KBM-7 (cell line): ENCODE measurements at regions not wholly inside any gene's neighbourhood (a gene's known extent, or its start where the extent isn't known, plus 50 kb on each side); places are given as distances from the start of the nearest gene placed in this dataset.
"Not testable (repeated sequence)": the region's sequence is repeated elsewhere in the genome, so short reads cannot be mapped to it uniquely, and the experiment has no call there.

Source experiments
- DNase-seq: peaks from one replicate; pipeline ENCODE4 v3.0.0-alpha.2; 2015
- in situ Hi-C: fragments of 300-500 bp; cut with MboI; formaldehyde crosslinking; loops from 2 replicates; pipeline ENCODE4 v1.14.3; 2020; ENCODE audit warnings: low sequenced_read_pairs, low pct_unique_long_range_greater_than_20kb, mixed read lengths

GRCh38 chr6:80586242-80586641, 479.8 kb downstream of the BCKDHB start:
- in situ Hi-C loops = no loop called here
- no peak for DNase-seq

- DNase-seq = no peak
- in situ Hi-C loops = no loop called here
Observed at GRCh38 chr6:80579391-80580023, 473.0 kb downstream of the BCKDHB start.

- DNase-seq, in situ Hi-C loops: not testable (repeated sequence)
Observed at GRCh38 chr6:80573320-80573719, 466.8 kb downstream of the BCKDHB start.

GRCh38 chr6:80566361-80566760, 459.9 kb downstream of the BCKDHB start:
- DNase-seq = no peak
- in situ Hi-C loops = no loop called here

GRCh38 chr6:80553071-80553740, 446.7 kb downstream of the BCKDHB start:
- in situ Hi-C loops = no loop called here
- DNase-seq = no peak

GRCh38 chr6:80550748-80551147, 444.3 kb downstream of the BCKDHB start:
- no peak for DNase-seq
- in situ Hi-C loops = no loop called here

- in situ Hi-C loops = no loop called here
- DNase-seq = no peak
Observed at GRCh38 chr6:80550281-80550680, 443.8 kb downstream of the BCKDHB start.

- in situ Hi-C loops = no loop called here
Observed at GRCh38 chr6:80548532-80548931, 442.1 kb downstream of the BCKDHB start.

GRCh38 chr6:80547827-80548226, 441.4 kb downstream of the BCKDHB start:
- no peak for DNase-seq

More at GRCh38 chr6:80548532-80548931, 442.1 kb downstream of the BCKDHB start:
- no peak for DNase-seq

GRCh38 chr6:80544976-80545722, 438.7 kb downstream of the BCKDHB start:
- no peak for DNase-seq
- in situ Hi-C loops = no loop called here

More at GRCh38 chr6:80547827-80548226, 441.4 kb downstream of the BCKDHB start:
- in situ Hi-C loops = no loop called here

- DNase-seq = no peak
- in situ Hi-C loops = no loop called here
Observed at GRCh38 chr6:80544555-80544954, 438.1 kb downstream of the BCKDHB start.

GRCh38 chr6:80543598-80544222, 437.2 kb downstream of the BCKDHB start:
- in situ Hi-C loops = no loop called here
- no peak for DNase-seq

GRCh38 chr6:80543151-80543550, 436.7 kb downstream of the BCKDHB start:
- in situ Hi-C loops = no loop called here
- no peak for DNase-seq

GRCh38 chr6:80541886-80542285, 435.4 kb downstream of the BCKDHB start:
- in situ Hi-C loops = no loop called here
- peak; percentile 32 for DNase-seq

GRCh38 chr6:80541181-80541580, 434.7 kb downstream of the BCKDHB start:
- in situ Hi-C loops = no loop called here
- DNase-seq = no peak

- in situ Hi-C loops = no loop called here
- DNase-seq = no peak
Observed at GRCh38 chr6:80540700-80541099, 434.2 kb downstream of the BCKDHB start.

GRCh38 chr6:80537118-80537972, 430.9 kb downstream of the BCKDHB start:
- peak; percentile 4 for DNase-seq
- in situ Hi-C loops = no loop called here

- in situ Hi-C loops = no loop called here
Observed at GRCh38 chr6:80535914-80536565, 429.6 kb downstream of the BCKDHB start.

More at GRCh38 chr6:80535914-80536565, 429.6 kb downstream of the BCKDHB start:
- DNase-seq = peak; percentile 69
